HCT116 (cell line): ENCODE measurements at regions not wholly inside any gene's neighbourhood (a gene's known extent, or its start where the extent isn't known, plus 50 kb on each side); places are given as distances from the start of the nearest gene placed in this dataset.

Experiments used
- ATAC-seq: fragments of 200-7000 bp; cut with Tn5 transposase; 2 replicates; pipeline ENCODE4 v1.9.1; 2020; ENCODE audit warnings: mild to moderate bottlenecking, moderate library complexity
- BruUV-seq: library from RNA; stranded (reverse); fragments of 400-500 nt; replicated peaks from 2 replicates; lab custom pipeline; 2021; lab: Mats Ljungman, UMichigan
- CTCF ChIA-PET: fragments of 300-600 bp; sonication (Branson Sonifier 250); formaldehyde crosslinking; loops from one replicate; lab custom pipeline; 2021; ENCODE audit warnings: antibody characterized with exemption; lab: Charles Lee
- POLR2A ChIA-PET: fragments of 300-600, 350-600 bp; sonication (Branson Sonifier 250); formaldehyde crosslinking; loops from one replicate; lab custom pipeline; 2021; ENCODE audit warnings: antibody characterized with exemption; lab: Charles Lee
- RAD21 ChIA-PET, 2 experiments: fragments of 300-600 bp; sonication (Branson Sonifier 250); formaldehyde crosslinking; loops; one replicate each; lab custom pipeline; 2023; ENCODE audit warnings: low total read pairs in 2 of 2; ENCODE audit not compliant: uncharacterized antibody in 2 of 2, unreplicated experiment in 2 of 2, low non-redundant PET in 1 of 2; lab: Charles Lee
- DNase-seq: peaks from one replicate; pipeline ENCODE4 v3.0.0-alpha.2; 2010; ENCODE audit warnings: low read depth, low spot score
- H2AFZ ChIP-seq: fragments of 200-600 bp; shearing (Covaris generic), sonication (generic); 2 replicates; pipeline ENCODE4 v1.6.1; 2017; ENCODE audit warnings: low read depth, mixed run types, mixed read lengths, antibody characterized with exemption, low read length; ENCODE audit not compliant: poor library complexity, severe bottlenecking
- H3K27ac ChIP-seq: 2 replicates; pipeline ENCODE4 v1.5.1; 2012; ENCODE audit warnings: low read depth, low read length
- H3K27me3 ChIP-seq: fragments of 200-600 bp; sonication (generic); 2 replicates; pipeline ENCODE4 v1.6.1; 2016; ENCODE audit warnings: mixed run types, low read length, mixed read lengths; ENCODE audit not compliant: insufficient read depth
- H3K36me3 ChIP-seq, 2 experiments: fragments of 200-500 bp in 1 of 2; fragments of 200-600 bp in 1 of 2; sonication (Bioruptor generic) in 1 of 2; sonication (generic) in 1 of 2; 2 replicates each; pipeline versions ENCODE4 v1.5.1 to v1.6.1; 2014 to 2016; ENCODE audit warnings: low read length in 2 of 2, inconsistent platforms in 1 of 2, mixed read lengths in 1 of 2, mixed run types in 1 of 2; ENCODE audit not compliant: insufficient read depth in 2 of 2, control insufficient read depth in 1 of 2
- H3K4me1 ChIP-seq, 2 experiments: fragments of 200-600 bp in 1 of 2; sonication (generic) in 1 of 2; 2 replicates each; pipeline versions ENCODE4 v1.5.1 to v1.6.1; 2012 to 2017; ENCODE audit warnings: low read length in 2 of 2, inconsistent platforms in 1 of 2, mild to moderate bottlenecking in 1 of 2, mixed read lengths in 1 of 2, mixed run types in 1 of 2, moderate library complexity in 1 of 2; ENCODE audit not compliant: insufficient read depth in 2 of 2, control insufficient read depth in 1 of 2
- H3K4me2 ChIP-seq: fragments of 200-600 bp; sonication (generic); 2 replicates; pipeline ENCODE4 v1.6.1; 2017; ENCODE audit warnings: mixed run types, low read length, mixed read lengths
- H3K4me3 ChIP-seq, 2 experiments: fragments of 200-600 bp in 1 of 2; sonication (generic) in 1 of 2; replicated peaks in 1 of 2; 2 replicates each; pipeline ENCODE4 v1.5.1; 2011 to 2016; ENCODE audit warnings: low read length in 2 of 2, control low read depth in 1 of 2, low read depth in 1 of 2, mild to moderate bottlenecking in 1 of 2, mixed read lengths in 1 of 2, mixed run types in 1 of 2
- H3K79me2 ChIP-seq: fragments of 200-600 bp; sonication (generic); 2 replicates; pipeline ENCODE4 v1.6.1; 2017; ENCODE audit warnings: mild to moderate bottlenecking, mixed run types, low read length, moderate library complexity, mixed read lengths; ENCODE audit not compliant: insufficient read depth
- H3K9ac ChIP-seq: fragments of 200-600 bp; sonication (generic); 2 replicates; pipeline ENCODE4 v1.6.1; 2016; ENCODE audit warnings: low read length, mixed read lengths
- H3K9me2 ChIP-seq: fragments of 200-600 bp; sonication (generic), shearing (Covaris generic); 2 replicates; pipeline ENCODE4 v1.6.1; 2017; ENCODE audit warnings: mixed run types, mild to moderate bottlenecking, moderate library complexity; ENCODE audit not compliant: insufficient read depth
- H3K9me3 ChIP-seq, 2 experiments: fragments of 200-500 bp in 1 of 2; fragments of 200-600 bp in 1 of 2; sonication (Bioruptor generic) in 1 of 2; sonication (generic) in 1 of 2; 2 replicates each; pipeline ENCODE4 v1.6.1; 2014 to 2017; ENCODE audit warnings: low read length in 2 of 2, mixed read lengths in 2 of 2, inconsistent platforms in 1 of 2, low read depth in 1 of 2, mild to moderate bottlenecking in 1 of 2, mixed run types in 1 of 2, moderate library complexity in 1 of 2; ENCODE audit not compliant: control insufficient read depth in 1 of 2, insufficient read depth in 1 of 2
- H4K20me1 ChIP-seq: fragments of 200-600 bp; sonication (generic), shearing (Covaris generic); 2 replicates; pipeline ENCODE4 v1.6.1; 2017; ENCODE audit warnings: mixed run types, mild to moderate bottlenecking, moderate library complexity; ENCODE audit not compliant: insufficient read depth
- CBX3 ChIP-seq: IDR thresholded peaks from 2 replicates; pipeline ENCODE4 v1.6.1; 2012; ENCODE audit warnings: low read depth
- CEBPB ChIP-seq: IDR thresholded peaks from 2 replicates; pipeline ENCODE4 v1.6.1; 2012; ENCODE audit warnings: low read depth
- ELF1 ChIP-seq: IDR thresholded peaks from 2 replicates; pipeline ENCODE4 v1.6.1; 2012; ENCODE audit warnings: low read depth, borderline replicate concordance
- EZH2 ChIP-seq: fragments of 200-600 bp; sonication (generic); IDR thresholded peaks from 2 replicates; pipeline ENCODE4 v1.6.1; 2017; ENCODE audit warnings: antibody characterized with exemption, mixed run types
- EZH2phosphoT487 ChIP-seq: fragments of 200-600 bp; IDR thresholded peaks from 2 replicates; pipeline ENCODE4 v1.6.1; 2018; ENCODE audit warnings: antibody characterized with exemption, borderline replicate concordance
- POLR2A ChIP-seq: IDR thresholded peaks from 2 replicates; pipeline ENCODE4 v1.7.0; 2011; ENCODE audit warnings: borderline replicate concordance; ENCODE audit not compliant: insufficient read depth, insufficient read length; ENCODE audit errors: extremely low read depth
- SIN3A ChIP-seq: IDR thresholded peaks from 2 replicates; pipeline ENCODE4 v1.6.1; 2012; ENCODE audit warnings: low read depth
- ZFX ChIP-seq: fragments of 450-650 bp; IDR thresholded peaks from 2 replicates; pipeline ENCODE4 v1.6.1; 2017
- ZNF274 ChIP-seq: fragments of 200-500 bp; sonication (Bioruptor generic); IDR thresholded peaks from 2 replicates; pipeline ENCODE4 v1.6.1; 2014; ENCODE audit warnings: mild to moderate bottlenecking, low read depth, low read length, inconsistent platforms
- intact Hi-C: fragments of 100-400 bp; cut with micrococcal nuclease; formaldehyde crosslinking; loops from 2 replicates; pipeline ENCODE4 v1.10.0; 2022
- TF ChIP-seq, protein P1 (sequence below): IDR thresholded peaks from 2 replicates; pipeline ENCODE4 v1.6.1; 2012; ENCODE audit warnings: low read depth

DNA sequence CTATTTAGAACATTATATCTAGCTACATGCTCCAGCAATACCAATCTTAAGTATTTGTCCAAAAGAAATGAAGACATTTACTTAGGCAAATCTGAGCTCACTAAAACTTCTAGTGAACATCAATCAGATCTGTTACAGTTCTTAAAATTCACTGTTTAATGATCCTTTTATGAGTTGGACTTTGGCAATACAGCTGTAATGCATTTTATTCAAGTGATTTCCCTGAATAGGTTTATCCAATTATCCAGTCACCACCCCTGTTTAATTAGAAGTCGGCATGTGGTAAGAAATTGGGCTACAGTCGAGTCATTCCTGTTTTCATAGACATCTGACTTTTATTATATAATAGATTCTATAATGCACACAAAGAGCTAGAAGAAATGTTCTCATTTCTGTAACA is 1029.0 kb upstream of the TENM4 start:
- ATAC-seq (no peak), DNase-seq (no peak)
- no peaks in the 10 kb centered on the region for H4K20me1 ChIP-seq
- no peaks in the 10 kb centered on the region for H3K4me1 ChIP-seq
- H3K9ac ChIP-seq, result no peak overlapping the region
- intact Hi-C loops, result no loop called here
- ChIA-PET POLR2A (no interaction called here), RAD21 (no interaction called here), CTCF (no interaction called here)
- H3K4me2 ChIP-seq, result no peak overlapping the region
- no peaks in the 10 kb centered on the region for H3K36me3 ChIP-seq
- H3K9me2 ChIP-seq, result no peaks in the 10 kb centered on the region
- H2AFZ ChIP-seq, result no peak overlapping the region
- peaks cover 0 to 8% of the 10 kb centered on the region in 2 experiments; a peak in 2 of 4 replicates for H3K9me3 ChIP-seq
- H3K79me2 ChIP-seq, result no peaks in the 10 kb centered on the region
- no peak overlapping the region for H3K4me3 ChIP-seq
- H3K27ac ChIP-seq, result no peak overlapping the region
- H3K27me3 ChIP-seq, result no peaks in the 10 kb centered on the region
- no TSS peak for BruUV-seq
- TF ChIP-seq POLR2A, result no peak

DNA sequence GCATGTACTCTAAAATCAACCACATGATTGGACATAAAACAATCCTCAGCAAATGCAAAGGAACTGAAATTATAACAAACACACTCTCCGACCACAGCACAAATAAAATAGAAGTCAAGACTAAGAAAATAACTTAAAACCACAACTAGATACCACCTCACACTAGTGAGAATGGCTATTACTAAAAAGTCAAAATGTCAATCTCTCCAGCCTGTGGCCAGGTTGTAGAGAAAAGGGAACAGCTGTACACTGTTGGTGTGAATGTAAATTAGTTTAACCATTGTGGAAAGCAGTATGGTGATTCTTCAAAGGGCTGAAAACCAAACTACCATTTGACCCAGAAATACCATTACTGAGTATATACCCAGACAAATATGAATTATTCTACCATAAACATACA is 1025.7 kb upstream of the TENM4 start:
- DNase-seq (no peak), ATAC-seq (no peak)
- BruUV-seq, result no TSS peak
- Histone ChIP-seq H3K4me1 (no peaks in the 10 kb centered on the region), H2AFZ (no peak overlapping the region), H3K27ac (no peak overlapping the region), H3K9me3 (peaks cover 0 to 19% of the 10 kb centered on the region in 2 experiments; a peak in 2 of 4 replicates), H3K9ac (no peak overlapping the region), H3K4me2 (no peak overlapping the region), H3K36me3 (no peaks in the 10 kb centered on the region), H4K20me1 (no peaks in the 10 kb centered on the region), H3K79me2 (no peaks in the 10 kb centered on the region), H3K27me3 (no peaks in the 10 kb centered on the region), H3K4me3 (no peak overlapping the region), H3K9me2 (no peaks in the 10 kb centered on the region)
- RAD21 ChIA-PET, result no interaction called here
- POLR2A ChIA-PET, result no interaction called here
- CTCF ChIA-PET, result no interaction called here
- intact Hi-C loops, result no loop called here
- TF ChIP-seq, protein P1, sequence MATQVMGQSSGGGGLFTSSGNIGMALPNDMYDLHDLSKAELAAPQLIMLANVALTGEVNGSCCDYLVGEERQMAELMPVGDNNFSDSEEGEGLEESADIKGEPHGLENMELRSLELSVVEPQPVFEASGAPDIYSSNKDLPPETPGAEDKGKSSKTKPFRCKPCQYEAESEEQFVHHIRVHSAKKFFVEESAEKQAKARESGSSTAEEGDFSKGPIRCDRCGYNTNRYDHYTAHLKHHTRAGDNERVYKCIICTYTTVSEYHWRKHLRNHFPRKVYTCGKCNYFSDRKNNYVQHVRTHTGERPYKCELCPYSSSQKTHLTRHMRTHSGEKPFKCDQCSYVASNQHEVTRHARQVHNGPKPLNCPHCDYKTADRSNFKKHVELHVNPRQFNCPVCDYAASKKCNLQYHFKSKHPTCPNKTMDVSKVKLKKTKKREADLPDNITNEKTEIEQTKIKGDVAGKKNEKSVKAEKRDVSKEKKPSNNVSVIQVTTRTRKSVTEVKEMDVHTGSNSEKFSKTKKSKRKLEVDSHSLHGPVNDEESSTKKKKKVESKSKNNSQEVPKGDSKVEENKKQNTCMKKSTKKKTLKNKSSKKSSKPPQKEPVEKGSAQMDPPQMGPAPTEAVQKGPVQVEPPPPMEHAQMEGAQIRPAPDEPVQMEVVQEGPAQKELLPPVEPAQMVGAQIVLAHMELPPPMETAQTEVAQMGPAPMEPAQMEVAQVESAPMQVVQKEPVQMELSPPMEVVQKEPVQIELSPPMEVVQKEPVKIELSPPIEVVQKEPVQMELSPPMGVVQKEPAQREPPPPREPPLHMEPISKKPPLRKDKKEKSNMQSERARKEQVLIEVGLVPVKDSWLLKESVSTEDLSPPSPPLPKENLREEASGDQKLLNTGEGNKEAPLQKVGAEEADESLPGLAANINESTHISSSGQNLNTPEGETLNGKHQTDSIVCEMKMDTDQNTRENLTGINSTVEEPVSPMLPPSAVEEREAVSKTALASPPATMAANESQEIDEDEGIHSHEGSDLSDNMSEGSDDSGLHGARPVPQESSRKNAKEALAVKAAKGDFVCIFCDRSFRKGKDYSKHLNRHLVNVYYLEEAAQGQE, result no peak
- no peak for TF ChIP-seq EZH2phosphoT487
- TF ChIP-seq ZNF274, result no peak
- no peak for TF ChIP-seq EZH2
- no peak for TF ChIP-seq CBX3
- no peak for TF ChIP-seq ELF1
- TF ChIP-seq ZFX, result no peak
- no peak for TF ChIP-seq SIN3A
- no peak for TF ChIP-seq CEBPB
- no peak for TF ChIP-seq POLR2A
